ENCODE measurements at regions not wholly inside any gene's neighbourhood (a gene's known extent, or its start where the extent isn't known, plus 50 kb on each side); places are given as distances from the start of the nearest gene placed in this dataset.

DNA sequence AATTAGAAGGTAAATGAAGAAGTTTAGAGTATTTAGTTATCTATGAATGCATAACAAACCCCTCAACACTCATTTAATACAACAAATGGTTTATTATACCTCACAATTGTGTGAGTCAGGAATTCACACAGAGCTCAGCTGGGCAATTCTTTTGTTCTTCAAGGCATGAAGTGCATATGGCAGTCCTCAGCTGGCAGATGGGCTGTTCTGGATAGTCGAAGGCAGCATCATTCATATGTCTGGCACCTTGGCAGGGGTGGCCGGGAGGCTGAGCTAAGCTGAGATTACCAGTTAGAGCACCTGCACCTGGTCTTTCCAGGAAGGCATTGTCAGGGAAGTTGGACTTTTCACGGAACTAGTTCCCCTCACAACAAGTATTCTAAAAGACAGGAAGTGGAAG lies 286.2 kb upstream of the DUSP10 start:
- TF ChIP-seq, protein P1, sequence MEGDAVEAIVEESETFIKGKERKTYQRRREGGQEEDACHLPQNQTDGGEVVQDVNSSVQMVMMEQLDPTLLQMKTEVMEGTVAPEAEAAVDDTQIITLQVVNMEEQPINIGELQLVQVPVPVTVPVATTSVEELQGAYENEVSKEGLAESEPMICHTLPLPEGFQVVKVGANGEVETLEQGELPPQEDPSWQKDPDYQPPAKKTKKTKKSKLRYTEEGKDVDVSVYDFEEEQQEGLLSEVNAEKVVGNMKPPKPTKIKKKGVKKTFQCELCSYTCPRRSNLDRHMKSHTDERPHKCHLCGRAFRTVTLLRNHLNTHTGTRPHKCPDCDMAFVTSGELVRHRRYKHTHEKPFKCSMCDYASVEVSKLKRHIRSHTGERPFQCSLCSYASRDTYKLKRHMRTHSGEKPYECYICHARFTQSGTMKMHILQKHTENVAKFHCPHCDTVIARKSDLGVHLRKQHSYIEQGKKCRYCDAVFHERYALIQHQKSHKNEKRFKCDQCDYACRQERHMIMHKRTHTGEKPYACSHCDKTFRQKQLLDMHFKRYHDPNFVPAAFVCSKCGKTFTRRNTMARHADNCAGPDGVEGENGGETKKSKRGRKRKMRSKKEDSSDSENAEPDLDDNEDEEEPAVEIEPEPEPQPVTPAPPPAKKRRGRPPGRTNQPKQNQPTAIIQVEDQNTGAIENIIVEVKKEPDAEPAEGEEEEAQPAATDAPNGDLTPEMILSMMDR (IDR thresholded peaks at IDR 0.05; ENCODE audit: low read depth, low read length, missing control alignments): no peak
- no peak overlapping the region for H3K4me3 ChIP-seq (ENCODE audit: low read depth, low read length)
- DNase-seq (ENCODE audit: low read depth): no peak

DNA sequence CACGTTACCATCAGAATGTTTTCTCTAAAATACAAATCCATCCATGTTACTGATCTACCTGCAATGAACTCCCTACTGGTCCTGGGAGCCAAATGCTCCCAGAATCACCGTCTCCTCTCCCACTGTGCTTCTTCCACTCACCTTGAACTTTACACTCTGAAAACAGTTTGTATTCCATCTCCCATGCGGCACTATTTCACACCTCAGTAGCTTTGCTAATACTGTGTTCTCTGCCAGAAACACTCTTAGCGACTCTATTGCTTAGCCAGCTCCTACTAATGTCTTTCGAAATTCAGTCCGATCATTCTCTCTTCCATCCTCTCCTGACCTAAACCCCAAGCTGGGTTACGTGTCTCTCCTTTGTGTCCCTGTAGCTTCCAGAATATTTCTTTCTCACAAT lies 284.4 kb upstream of the DUSP10 start:
- TF ChIP-seq, protein P1 (IDR thresholded peaks at IDR 0.05; ENCODE audit: low read depth, low read length, missing control alignments): no peak
- no peak overlapping the region for H3K4me3 ChIP-seq (ENCODE audit: low read depth, low read length)
- no peak for DNase-seq (ENCODE audit: low read depth)

DNA sequence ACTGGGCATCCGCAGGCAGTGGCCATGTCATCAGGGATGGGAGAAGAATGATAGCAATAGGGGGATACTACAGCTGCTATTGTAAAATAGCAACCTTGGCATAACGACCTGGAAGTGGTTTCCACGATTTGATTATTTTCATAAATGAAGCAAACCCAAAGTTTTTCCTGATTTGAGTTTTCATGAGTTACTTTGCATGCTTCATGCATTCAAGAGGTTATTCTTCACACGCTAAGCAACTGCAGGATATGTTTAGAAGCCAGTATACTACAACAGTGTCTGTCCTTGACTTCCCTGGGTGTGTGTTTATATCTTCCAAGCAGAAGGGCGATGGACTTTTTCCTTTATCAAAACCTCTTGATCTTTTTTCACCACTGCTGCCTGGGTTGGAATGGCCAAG lies 281.1 kb upstream of the DUSP10 start:
- TF ChIP-seq, protein P1 (IDR thresholded peaks at IDR 0.05; ENCODE audit: low read depth, low read length, missing control alignments): no peak
- no peak overlapping the region for H3K4me3 ChIP-seq (ENCODE audit: low read depth, low read length)
- DNase-seq (ENCODE audit: low read depth): peak; percentile 2

DNA sequence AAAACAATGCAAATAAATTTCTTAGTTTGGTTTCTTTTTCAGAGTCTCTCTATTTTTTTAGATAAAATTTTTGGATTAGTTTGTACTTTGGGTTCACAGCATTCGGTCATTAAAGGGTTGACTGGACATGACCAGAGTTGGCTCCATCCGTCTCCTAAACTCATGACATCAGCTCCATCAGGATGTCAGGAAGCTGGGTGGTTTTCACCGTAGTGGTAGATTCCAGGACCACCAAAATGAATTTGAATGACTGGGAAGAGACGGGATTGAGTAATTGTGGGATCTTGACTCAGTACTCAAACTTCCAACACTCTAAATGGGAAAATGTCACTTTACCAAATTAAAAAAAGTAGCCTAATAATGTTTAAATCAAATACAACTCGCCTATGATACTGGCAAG lies 279.2 kb upstream of the DUSP10 start:
- DNase-seq (ENCODE audit: low read depth): no peak
- TF ChIP-seq, protein P1 (IDR thresholded peaks at IDR 0.05; ENCODE audit: low read depth, low read length, missing control alignments): no peak

DNA sequence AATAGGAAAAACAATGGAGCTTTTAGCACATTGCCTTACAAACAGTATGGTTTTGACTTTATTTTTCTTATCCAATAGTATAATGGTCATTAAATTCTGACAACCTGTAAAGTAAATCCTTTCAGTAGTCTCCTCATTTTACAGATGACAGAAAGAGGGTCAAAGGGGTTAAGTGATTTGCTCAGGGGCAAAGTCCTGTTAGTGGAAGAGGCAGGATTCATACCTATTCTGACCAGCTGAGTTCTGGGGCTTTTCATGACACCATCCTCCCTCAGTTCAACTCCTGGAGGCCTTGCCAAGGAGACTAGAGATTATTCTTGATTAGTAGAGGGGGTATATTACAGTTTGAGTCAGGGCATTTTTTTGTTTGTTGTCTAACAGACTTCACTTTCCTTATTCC lies 278.7 kb upstream of the DUSP10 start:
- no peak overlapping the region for H3K4me3 ChIP-seq (ENCODE audit: low read depth, low read length)
- TF ChIP-seq, protein P1 (IDR thresholded peaks at IDR 0.05; ENCODE audit: low read depth, low read length, missing control alignments): no peak
- DNase-seq (ENCODE audit: low read depth): no peak

More for the DNA sequence above, 279.2 kb upstream of the DUSP10 start:
- H3K4me3 ChIP-seq (ENCODE audit: low read depth, low read length): no peak overlapping the region

DNA sequence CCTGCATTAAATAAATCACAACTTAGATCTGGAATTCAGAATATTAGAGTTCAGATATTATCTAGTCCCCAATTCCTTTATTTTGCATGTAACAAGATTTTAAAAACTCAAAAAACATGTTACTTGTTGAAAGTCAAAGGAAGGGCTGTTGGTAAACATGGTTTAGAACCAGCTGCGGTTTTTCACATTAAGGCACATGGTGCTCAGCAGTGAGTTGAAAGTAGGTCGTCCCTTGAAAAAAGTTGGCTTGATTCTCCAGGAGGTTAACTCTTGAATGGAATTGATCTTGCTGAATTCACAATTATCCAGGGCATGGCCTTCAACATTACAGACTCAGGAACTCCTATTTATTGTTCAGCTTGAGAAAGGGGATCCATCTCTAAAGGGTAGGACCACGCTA lies 277.1 kb upstream of the DUSP10 start:
- no peak overlapping the region for H3K4me3 ChIP-seq (ENCODE audit: low read depth, low read length)
- DNase-seq (ENCODE audit: low read depth): no peak
- TF ChIP-seq, protein P1 (IDR thresholded peaks at IDR 0.05; ENCODE audit: low read depth, low read length, missing control alignments): no peak

DNA sequence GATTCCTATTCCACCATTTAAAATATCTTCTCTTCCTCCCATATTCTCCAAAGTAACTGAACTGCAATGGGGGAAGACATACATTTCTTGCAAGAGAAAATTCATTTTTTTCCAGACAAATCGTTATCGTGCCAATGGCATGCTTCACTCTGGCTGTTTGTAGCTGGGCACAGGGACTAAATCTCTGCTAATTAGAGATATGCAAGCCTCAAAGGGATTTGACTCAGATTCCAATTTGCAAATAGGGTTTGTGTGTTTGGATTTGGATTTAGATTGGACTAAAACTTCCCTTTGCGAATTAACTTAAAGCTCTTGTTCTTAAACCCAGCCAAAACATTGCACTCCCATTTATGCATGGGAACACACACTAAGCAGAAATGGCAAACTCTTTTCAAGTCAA lies 276.2 kb upstream of the DUSP10 start:
- TF ChIP-seq, protein P1 (IDR thresholded peaks at IDR 0.05; ENCODE audit: low read depth, low read length, missing control alignments): no peak
- no peak overlapping the region for H3K4me3 ChIP-seq (ENCODE audit: low read depth, low read length)
- no peak for DNase-seq (ENCODE audit: low read depth)

Data from GM12864 (cell line).